G401 (cell line): ENCODE measurements at regions not wholly inside any gene's neighbourhood (a gene's known extent, or its start where the extent isn't known, plus 50 kb on each side); places are given as distances from the start of the nearest gene placed in this dataset.

Experiments
- DNase-seq: peaks from one replicate; pipeline ENCODE4 v3.0.0-alpha.2; 2015; ENCODE audit warnings: low spot score
- in situ Hi-C: cut with HindIII; loops from 2 replicates; pipeline ENCODE4 v1.10.0; 2016; ENCODE audit warnings: low sequenced_read_pairs, mixed read lengths

GRCh38 chr1:170219163-170219562 is 73.4 kb downstream of the NTMT2 start:
- no peak for DNase-seq

GRCh38 chr1:170221031-170221430 is 75.3 kb downstream of the NTMT2 start:
- DNase-seq, result no peak
- in situ Hi-C loops, result no loop called here

More at GRCh38 chr1:170219163-170219562, 73.4 kb downstream of the NTMT2 start:
- in situ Hi-C loops, result no loop called here

- DNase-seq, result no peak
- in situ Hi-C loops, result no loop called here
These were observed 75.7 kb downstream of the NTMT2 start for GRCh38 chr1:170221495-170221894.

GRCh38 chr1:170224469-170224868 is 78.7 kb downstream of the NTMT2 start:
- in situ Hi-C loops, result no loop called here
- no peak for DNase-seq

GRCh38 chr1:170225781-170226530 is 80.2 kb downstream of the NTMT2 start:
- DNase-seq, result no peak
- in situ Hi-C loops, result no loop called here

GRCh38 chr1:170226767-170227166 is 81.0 kb downstream of the NTMT2 start:
- in situ Hi-C loops, result no loop called here
- DNase-seq, result no peak

GRCh38 chr1:170230323-170230722 is 84.6 kb downstream of the NTMT2 start:
- in situ Hi-C loops, result no loop called here
- no peak for DNase-seq

- in situ Hi-C loops, result no loop called here
- DNase-seq, result no peak
These were observed 85.9 kb downstream of the NTMT2 start for GRCh38 chr1:170231662-170232061.

GRCh38 chr1:170238704-170239391 is 93.1 kb downstream of the NTMT2 start:
- no peak for DNase-seq
- in situ Hi-C loops, result no loop called here

- in situ Hi-C loops, result no loop called here
- no peak for DNase-seq
These were observed 93.7 kb downstream of the NTMT2 start for GRCh38 chr1:170239445-170239844.

- DNase-seq, result no peak
- in situ Hi-C loops, result no loop called here
These were observed 94.7 kb downstream of the NTMT2 start for GRCh38 chr1:170240409-170240808.

- no peak for DNase-seq
- in situ Hi-C loops, result no loop called here
These were observed 95.6 kb downstream of the NTMT2 start for GRCh38 chr1:170241266-170241851.

- no peak for DNase-seq
- in situ Hi-C loops, result no loop called here
These were observed 102.2 kb downstream of the NTMT2 start for GRCh38 chr1:170247751-170248521.

- DNase-seq, result no peak
- in situ Hi-C loops, result no loop called here
These were observed 104.9 kb downstream of the NTMT2 start for GRCh38 chr1:170250531-170251276.

GRCh38 chr1:170252851-170253579 is 107.3 kb downstream of the NTMT2 start:
- in situ Hi-C loops, result no loop called here
- no peak for DNase-seq

- DNase-seq, result no peak
- in situ Hi-C loops, result no loop called here
These were observed 108.6 kb downstream of the NTMT2 start for GRCh38 chr1:170254371-170254770.

GRCh38 chr1:170261669-170262068 is 115.9 kb downstream of the NTMT2 start:
- in situ Hi-C loops, result no loop called here
- DNase-seq, result no peak

GRCh38 chr1:170262276-170262939 is 116.6 kb downstream of the NTMT2 start:
- DNase-seq, result no peak
- in situ Hi-C loops, result no loop called here
